GM23248 (cell line): ENCODE measurements at regions not wholly inside any gene's neighbourhood (a gene's known extent, or its start where the extent isn't known, plus 50 kb on each side); places are given as distances from the start of the nearest gene placed in this dataset.

Experiments used
- DNase-seq: peaks from one replicate; pipeline ENCODE4 v3.0.0-alpha.2; 2015
- H2AFZ ChIP-seq: fragments of 200-600 bp; sonication (generic); 2 replicates; pipeline ENCODE4 v1.6.1; 2016; ENCODE audit warnings: antibody characterized with exemption
- H3F3A ChIP-seq: fragments of 200-600 bp; sonication (generic); 2 replicates; pipeline ENCODE4 v1.6.1; 2016; ENCODE audit warnings: mild to moderate bottlenecking, antibody characterized with exemption, mixed run types; ENCODE audit not compliant: insufficient read depth
- H3K27ac ChIP-seq: fragments of 200-600 bp; sonication (generic); 2 replicates; pipeline ENCODE4 v1.5.1; 2016; ENCODE audit warnings: mild to moderate bottlenecking
- H3K27me3 ChIP-seq: fragments of 200-600 bp; sonication (generic); replicated peaks from 2 replicates; pipeline ENCODE4 v1.6.1; 2016; ENCODE audit warnings: mild to moderate bottlenecking; ENCODE audit not compliant: insufficient read depth
- H3K36me3 ChIP-seq: fragments of 200-600 bp; sonication (generic); 2 replicates; pipeline ENCODE4 v1.6.1; 2016; ENCODE audit warnings: low read depth, mild to moderate bottlenecking
- H3K4me1 ChIP-seq: fragments of 200-600 bp; sonication (generic); 2 replicates; pipeline ENCODE4 v1.6.1; 2016; ENCODE audit warnings: mild to moderate bottlenecking; ENCODE audit not compliant: insufficient read depth
- H3K4me2 ChIP-seq: fragments of 200-600 bp; sonication (generic); one replicate; pipeline ENCODE4 v1.6.1; 2016; ENCODE audit warnings: mild to moderate bottlenecking; ENCODE audit not compliant: unreplicated experiment
- H3K4me3 ChIP-seq: fragments of 200-600 bp; sonication (generic); 2 replicates; pipeline ENCODE4 v1.5.1; 2016; ENCODE audit warnings: mild to moderate bottlenecking
- H3K79me2 ChIP-seq: fragments of 200-600 bp; sonication (generic); 2 replicates; pipeline ENCODE4 v1.6.1; 2016; ENCODE audit warnings: mild to moderate bottlenecking; ENCODE audit not compliant: insufficient read depth
- H3K9ac ChIP-seq: fragments of 200-600 bp; sonication (generic); 2 replicates; pipeline ENCODE4 v1.6.1; 2016; ENCODE audit warnings: mild to moderate bottlenecking
- H3K9me2 ChIP-seq: fragments of 200-600 bp; sonication (generic); 2 replicates; pipeline ENCODE4 v1.6.1; 2016; ENCODE audit warnings: mixed run types, mild to moderate bottlenecking, moderate library complexity; ENCODE audit not compliant: insufficient read depth
- H3K9me3 ChIP-seq: fragments of 200-600 bp; sonication (generic); one replicate; pipeline ENCODE4 v1.6.1; 2017; ENCODE audit warnings: low read depth
- H4K20me1 ChIP-seq: fragments of 200-600 bp; sonication (generic); 2 replicates; pipeline ENCODE4 v1.6.0; 2016; ENCODE audit not compliant: insufficient read depth
- EZH2 ChIP-seq: fragments of 200-600 bp; sonication (generic); IDR thresholded peaks from 2 replicates; pipeline ENCODE4 v1.6.1; 2018; ENCODE audit warnings: antibody characterized with exemption, mild to moderate bottlenecking; ENCODE audit not compliant: insufficient read depth, poor library complexity, severe bottlenecking
- EZH2phosphoT487 ChIP-seq: fragments of 200-600 bp; sonication (generic); IDR thresholded peaks from 2 replicates; pipeline ENCODE4 v1.6.1; 2018; ENCODE audit warnings: antibody characterized with exemption, moderate library complexity, mild to moderate bottlenecking, low read depth; ENCODE audit not compliant: insufficient read depth
- WGBS, 2 experiments: methylation state at CpG; one replicate each; pipeline ENCODE4 v1.1.6; 2015 to 2017; ENCODE audit warnings: low lambda C conversion rate in 2 of 2, low coverage in 1 of 2; ENCODE audit errors: missing lambda C conversion rate in 2 of 2; 5-methylcytosine and 5-hydroxymethylcytosine counted together
- in situ Hi-C: fragments of 300-500 bp; cut with MboI; formaldehyde crosslinking; loops from 2 replicates; pipeline ENCODE4 v1.15.0; 2020

GRCh38 chr6:74284284-74284683 is 588.3 kb downstream of the CD109 start:
- Histone ChIP-seq H3K4me3 (no peak overlapping the region), H3K9me2 (no peaks in the 10 kb centered on the region), H3K4me1 (peaks cover 4% of the 10 kb centered on the region; the same call in 1 of the 2 replicates), H3K27ac (no peak overlapping the region), H4K20me1 (no peaks in the 10 kb centered on the region), H3K9ac (no peak overlapping the region), H3K9me3 (no peaks in the 10 kb centered on the region), H3K79me2 (no peaks in the 10 kb centered on the region), H3F3A (no peaks in the 10 kb centered on the region), H3K27me3 (no peaks in the 10 kb centered on the region), H3K36me3 (no peaks in the 10 kb centered on the region), H2AFZ (no peak overlapping the region), H3K4me2 (no peak overlapping the region)
- DNase-seq: no peak
- no peak for TF ChIP-seq EZH2phosphoT487
- no peak for TF ChIP-seq EZH2
- in situ Hi-C loops: no loop called here

DNA sequence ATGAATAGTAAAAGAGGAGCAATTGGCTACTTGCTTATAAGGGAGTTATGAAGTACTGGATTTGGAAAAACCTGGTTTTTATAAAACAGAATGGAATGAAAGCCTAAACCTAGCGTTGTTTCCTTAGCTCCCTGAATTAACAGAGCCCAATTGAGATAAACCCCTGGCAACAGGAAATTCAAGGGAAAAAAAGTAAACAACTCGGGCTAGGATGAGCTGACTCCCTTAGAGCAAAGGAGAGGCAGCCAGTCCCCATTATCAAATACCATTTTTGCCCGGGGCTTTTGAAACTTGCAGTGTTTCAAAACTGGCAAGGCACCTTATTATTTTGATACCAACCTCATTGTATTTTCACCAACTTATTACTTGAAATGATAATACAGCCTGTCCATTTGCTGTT is 587.5 kb downstream of the CD109 start:
- Histone ChIP-seq H3K9me3 (no peaks in the 10 kb centered on the region), H3K9ac (no peak overlapping the region), H4K20me1 (no peaks in the 10 kb centered on the region), H3K27ac (no peak overlapping the region), H3K4me3 (no peak overlapping the region), H2AFZ (no peak overlapping the region), H3K36me3 (no peaks in the 10 kb centered on the region), H3F3A (no peaks in the 10 kb centered on the region), H3K9me2 (no peaks in the 10 kb centered on the region), H3K4me2 (no peak overlapping the region), H3K27me3 (no peaks in the 10 kb centered on the region), H3K79me2 (no peaks in the 10 kb centered on the region), H3K4me1 (peaks cover 4% of the 10 kb centered on the region; the same call in 1 of the 2 replicates)
- no peak for TF ChIP-seq EZH2phosphoT487
- TF ChIP-seq EZH2: no peak
- 51 to 59% methylated on average over 3 of the region's 3 CpGs for WGBS, 2 experiments
- in situ Hi-C loops: no loop called here
- no peak for DNase-seq

DNA sequence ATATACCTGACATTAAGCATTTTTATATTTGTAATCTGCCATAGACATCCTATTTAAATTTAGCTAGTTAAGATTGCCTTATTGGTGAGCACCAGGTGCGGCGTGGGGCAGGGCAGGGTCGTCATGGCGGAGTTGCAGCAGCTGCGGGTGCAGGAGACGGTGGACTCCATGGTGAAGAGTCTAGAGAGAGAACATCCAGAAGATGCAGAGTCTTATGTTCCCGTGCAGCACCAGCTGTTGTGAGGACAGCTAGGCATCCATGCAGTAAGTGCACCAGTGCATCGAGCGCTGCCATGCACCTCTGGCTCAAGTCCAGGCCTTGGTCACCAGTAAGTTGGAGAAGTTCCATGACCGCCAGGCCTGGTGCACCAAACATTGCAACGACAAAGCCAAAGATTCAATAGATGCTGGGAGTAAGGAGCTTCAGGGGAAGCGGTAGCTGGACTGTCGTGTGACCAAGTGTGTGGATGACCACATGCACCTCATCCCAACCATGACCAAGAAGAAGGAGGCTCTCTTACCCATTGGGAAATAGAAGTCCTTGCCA is 586.2 kb downstream of the CD109 start:
- TF ChIP-seq EZH2: no peak
- TF ChIP-seq EZH2phosphoT487: no peak
- WGBS, 2 experiments: 86 to 90% methylated on average over 13 of the region's 13 CpGs
- Histone ChIP-seq H3F3A (no peaks in the 10 kb centered on the region), H2AFZ (no peak overlapping the region), H3K27me3 (no peaks in the 10 kb centered on the region), H3K36me3 (no peaks in the 10 kb centered on the region), H3K4me2 (no peak overlapping the region), H3K79me2 (no peaks in the 10 kb centered on the region), H3K9ac (no peak overlapping the region), H3K9me3 (no peaks in the 10 kb centered on the region), H3K4me1 (peaks cover 4% of the 10 kb centered on the region; the same call in 1 of the 2 replicates), H3K9me2 (no peaks in the 10 kb centered on the region), H3K27ac (no peak overlapping the region), H3K4me3 (no peak overlapping the region), H4K20me1 (no peaks in the 10 kb centered on the region)
- in situ Hi-C loops: no loop called here
- DNase-seq: no peak

DNA sequence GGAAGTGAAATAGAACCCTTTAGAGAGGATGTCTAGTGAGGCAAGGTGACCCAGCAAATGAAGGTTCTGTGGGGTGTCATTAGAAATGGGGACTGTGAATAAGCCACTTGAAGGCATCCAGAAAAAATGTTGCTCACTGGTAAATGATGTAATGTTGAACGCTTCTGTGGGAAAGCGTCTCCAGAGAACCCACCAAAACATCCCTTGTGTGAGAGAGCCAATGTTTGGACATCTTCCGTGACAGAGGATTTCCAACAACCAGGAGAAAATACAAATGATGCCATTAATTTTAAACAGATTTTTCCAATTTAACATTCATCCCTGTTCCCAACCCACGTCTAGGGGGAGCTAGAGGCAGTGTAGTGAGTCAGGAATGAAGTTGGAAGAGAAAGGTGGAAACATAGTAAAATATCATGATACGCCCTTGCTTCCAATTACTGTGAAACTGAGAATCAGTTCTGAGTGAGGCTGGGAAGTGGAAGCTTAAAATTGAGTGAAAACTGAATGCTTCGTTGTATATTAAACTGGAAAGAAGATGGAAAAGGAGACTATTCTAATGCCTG is 584.2 kb downstream of the CD109 start:
- Histone ChIP-seq H3K27me3 (no peaks in the 10 kb centered on the region), H3K9ac (no peak overlapping the region), H3K27ac (no peak overlapping the region), H3K79me2 (no peaks in the 10 kb centered on the region), H3K9me3 (no peaks in the 10 kb centered on the region), H3K4me2 (no peak overlapping the region), H4K20me1 (no peaks in the 10 kb centered on the region), H3K4me3 (no peak overlapping the region), H3K36me3 (no peaks in the 10 kb centered on the region), H2AFZ (no peak overlapping the region), H3F3A (no peaks in the 10 kb centered on the region), H3K4me1 (no peaks in the 10 kb centered on the region), H3K9me2 (no peaks in the 10 kb centered on the region)
- 52 to 60% methylated on average over 6 of the region's 6 CpGs for WGBS, 2 experiments
- no peak for TF ChIP-seq EZH2
- peak; percentile 38 for DNase-seq
- in situ Hi-C loops: no loop called here

DNA sequence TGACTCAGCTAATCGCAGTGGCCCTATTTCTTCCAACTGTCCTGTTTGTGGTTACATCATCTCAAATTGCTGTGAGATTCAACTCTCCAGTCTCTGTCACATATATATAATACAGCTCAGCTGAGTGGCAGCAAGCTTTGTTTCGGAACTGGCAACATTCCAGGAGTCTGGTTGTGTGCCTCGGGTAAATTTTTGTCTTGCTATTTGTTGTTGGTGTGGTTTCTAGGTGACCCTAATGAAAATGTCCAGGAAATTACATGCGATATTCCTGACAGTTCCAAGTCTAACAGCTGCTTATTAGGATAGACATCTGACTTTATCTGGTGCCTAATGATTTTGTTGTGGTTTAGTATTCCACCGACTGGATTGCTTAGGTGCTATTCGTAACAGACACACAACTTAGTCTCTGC is 581.8 kb downstream of the CD109 start:
- Histone ChIP-seq H3K27me3 (no peaks in the 10 kb centered on the region), H3K9me3 (no peaks in the 10 kb centered on the region), H3K9ac (no peak overlapping the region), H3K36me3 (no peaks in the 10 kb centered on the region), H3K4me3 (no peak overlapping the region), H3K4me2 (no peak overlapping the region), H2AFZ (0 out of 2 replicates have a peak overlapping the region, but pooled peaks have one; percentile 22), H3K79me2 (no peaks in the 10 kb centered on the region), H3K9me2 (no peaks in the 10 kb centered on the region), H3F3A (no peaks in the 10 kb centered on the region), H4K20me1 (no peaks in the 10 kb centered on the region), H3K27ac (no peak overlapping the region), H3K4me1 (no peaks in the 10 kb centered on the region)
- WGBS, 2 experiments: 15 to 24% methylated on average over 6 of the region's 6 CpGs
- in situ Hi-C loops: no loop called here
- DNase-seq: peak; percentile 25
- TF ChIP-seq EZH2phosphoT487 (no peak), EZH2 (no peak)
